WI38 (cell line): ENCODE measurements at regions not wholly inside any gene's neighbourhood (a gene's known extent, or its start where the extent isn't known, plus 50 kb on each side); places are given as distances from the start of the nearest gene placed in this dataset.

Experiments used
- H3K4me3 ChIP-seq: 2 replicates; pipeline ENCODE4 v1.5.1; 2011; ENCODE audit warnings: low read depth, mild to moderate bottlenecking, control low read depth, low read length
- CTCF ChIP-seq: IDR thresholded peaks from 2 replicates; pipeline ENCODE4 v1.5.1; 2012; ENCODE audit warnings: low read depth, mild to moderate bottlenecking, control low read depth, low read length

GRCh38 chr6:93047033-93047432, 372.3 kb downstream of the EPHA7 start:
- no peak for TF ChIP-seq CTCF
- no peak overlapping the region for H3K4me3 ChIP-seq

- no peak for TF ChIP-seq CTCF
- no peak overlapping the region for H3K4me3 ChIP-seq
These were observed 374.2 kb downstream of the EPHA7 start for GRCh38 chr6:93045156-93045555.

GRCh38 chr6:93040375-93040774, 379.0 kb downstream of the EPHA7 start:
- H3K4me3 ChIP-seq: no peak overlapping the region
- no peak for TF ChIP-seq CTCF

- no peak for TF ChIP-seq CTCF
- H3K4me3 ChIP-seq: no peak overlapping the region
These were observed 382.5 kb downstream of the EPHA7 start for GRCh38 chr6:93036835-93037234.

GRCh38 chr6:93035756-93036155, 383.6 kb downstream of the EPHA7 start:
- H3K4me3 ChIP-seq: no peak overlapping the region
- no peak for TF ChIP-seq CTCF

GRCh38 chr6:93021235-93021915, 398.0 kb downstream of the EPHA7 start:
- H3K4me3 ChIP-seq: no peak overlapping the region
- no peak for TF ChIP-seq CTCF

- TF ChIP-seq CTCF: no peak
- H3K4me3 ChIP-seq: no peak overlapping the region
These were observed 401.7 kb downstream of the EPHA7 start for GRCh38 chr6:93017626-93018025.
